A673 (cell line): ENCODE measurements at regions not wholly inside any gene's neighbourhood (a gene's known extent, or its start where the extent isn't known, plus 50 kb on each side); places are given as distances from the start of the nearest gene placed in this dataset.

Experiments
- BruUV-seq: library from RNA; stranded (reverse); fragments of 400-500 nt; replicated peaks from 2 replicates; lab custom pipeline; 2021; lab: Mats Ljungman, UMichigan
- CTCF ChIA-PET: fragments of 300-600 bp; sonication (Branson Sonifier 250); formaldehyde crosslinking; loops from one replicate; lab custom pipeline; 2022; ENCODE audit warnings: antibody characterized with exemption; lab: Charles Lee
- POLR2A ChIA-PET: fragments of 300-600 bp; sonication (Branson Sonifier 250); formaldehyde crosslinking; loops from one replicate; lab custom pipeline; 2022; ENCODE audit warnings: antibody characterized with exemption; ENCODE audit not compliant: low non-redundant PET; lab: Charles Lee
- DNase-seq: peaks from one replicate; pipeline ENCODE4 v3.0.0-alpha.2; 2015; ENCODE audit warnings: low spot score
- H3K27ac ChIP-seq: fragments of 200-600 bp; sonication (generic); 2 replicates; pipeline ENCODE4 v1.5.1; 2016; ENCODE audit warnings: mixed run types, low read depth, mild to moderate bottlenecking, mixed read lengths, antibody characterized with exemption, low read length; ENCODE audit not compliant: poor library complexity, severe bottlenecking
- H3K27me3 ChIP-seq: fragments of 200-600 bp; sonication (generic); replicated peaks from 2 replicates; pipeline ENCODE4 v1.6.1; 2017; ENCODE audit warnings: mixed run types, low read depth, mild to moderate bottlenecking, mixed read lengths, antibody characterized with exemption, low read length; ENCODE audit not compliant: insufficient read depth, poor library complexity
- H3K36me3 ChIP-seq: fragments of 200-600 bp; sonication (generic); 2 replicates; pipeline ENCODE4 v1.6.1; 2016; ENCODE audit warnings: mixed run types, mild to moderate bottlenecking, mixed read lengths, antibody characterized with exemption, low read length; ENCODE audit not compliant: insufficient read depth, poor library complexity, severe bottlenecking
- H3K4me1 ChIP-seq: fragments of 200-600 bp; sonication (generic); 2 replicates; pipeline ENCODE4 v1.6.1; 2017; ENCODE audit warnings: mixed run types, mild to moderate bottlenecking, mixed read lengths, antibody characterized with exemption, low read length; ENCODE audit not compliant: insufficient read depth, poor library complexity, severe bottlenecking
- H3K4me3 ChIP-seq: fragments of 200-600 bp; sonication (generic); 2 replicates; pipeline ENCODE4 v1.5.1; 2016; ENCODE audit warnings: low read depth, mixed run types, mild to moderate bottlenecking, mixed read lengths, low read length; ENCODE audit not compliant: poor library complexity, severe bottlenecking
- H3K9me3 ChIP-seq: fragments of 200-600 bp; sonication (generic); 2 replicates; pipeline ENCODE4 v1.6.1; 2016; ENCODE audit warnings: mixed run types, low read depth, mild to moderate bottlenecking, mixed read lengths, antibody characterized with exemption, low read length; ENCODE audit not compliant: poor library complexity, severe bottlenecking
- EZH2 ChIP-seq: fragments of 200-600 bp; sonication (generic); IDR thresholded peaks from 2 replicates; pipeline ENCODE4 v1.6.1; 2017; ENCODE audit warnings: borderline replicate concordance, low read depth, mild to moderate bottlenecking, mixed read lengths, antibody characterized with exemption, low read length; ENCODE audit not compliant: poor library complexity, severe bottlenecking
- intact Hi-C: fragments of 100-400 bp; cut with micrococcal nuclease; formaldehyde crosslinking; loops from one replicate; pipeline ENCODE4 v1.10.0; 2022; ENCODE audit not compliant: unreplicated experiment
- TF ChIP-seq, protein P1 (sequence below): fragments of 300-800, 200-600 bp; sonication (generic); conservative IDR thresholded peaks from 2 replicates; pipeline ENCODE4 v1.5.1; 2017; ENCODE audit warnings: low read depth, mild to moderate bottlenecking, antibody characterized with exemption, low read length, moderate library complexity, mixed read lengths

DNA sequence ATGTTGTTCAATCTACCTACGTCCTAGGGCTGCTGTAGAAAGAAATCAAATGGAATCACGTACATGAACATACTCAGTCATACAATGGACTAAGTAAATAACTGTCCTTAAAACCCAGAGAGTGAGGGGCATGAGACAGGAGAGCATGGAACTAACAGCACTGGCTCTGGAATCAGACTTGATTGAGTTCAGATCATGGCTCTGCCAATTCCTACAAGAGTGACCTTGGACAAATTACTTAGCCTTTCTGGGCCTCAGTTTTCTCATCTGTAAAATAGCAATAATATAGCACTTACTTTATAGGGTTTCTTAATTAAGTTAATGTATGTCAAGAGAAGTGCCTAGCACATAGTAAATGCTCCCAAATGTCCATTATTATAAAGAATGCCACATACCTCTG lies 106.8 kb downstream of the HNRNPLL start:
- H3K27ac ChIP-seq: no peak overlapping the region
- BruUV-seq: no TSS peak
- intact Hi-C loops: no loop called here
- no peaks in the 10 kb centered on the region for H3K9me3 ChIP-seq
- H3K36me3 ChIP-seq: no peaks in the 10 kb centered on the region
- DNase-seq: no peak
- H3K4me1 ChIP-seq: peaks cover 7% of the 10 kb centered on the region
- POLR2A ChIA-PET: no interaction called here
- no peak for TF ChIP-seq EZH2
- TF ChIP-seq, protein P1, sequence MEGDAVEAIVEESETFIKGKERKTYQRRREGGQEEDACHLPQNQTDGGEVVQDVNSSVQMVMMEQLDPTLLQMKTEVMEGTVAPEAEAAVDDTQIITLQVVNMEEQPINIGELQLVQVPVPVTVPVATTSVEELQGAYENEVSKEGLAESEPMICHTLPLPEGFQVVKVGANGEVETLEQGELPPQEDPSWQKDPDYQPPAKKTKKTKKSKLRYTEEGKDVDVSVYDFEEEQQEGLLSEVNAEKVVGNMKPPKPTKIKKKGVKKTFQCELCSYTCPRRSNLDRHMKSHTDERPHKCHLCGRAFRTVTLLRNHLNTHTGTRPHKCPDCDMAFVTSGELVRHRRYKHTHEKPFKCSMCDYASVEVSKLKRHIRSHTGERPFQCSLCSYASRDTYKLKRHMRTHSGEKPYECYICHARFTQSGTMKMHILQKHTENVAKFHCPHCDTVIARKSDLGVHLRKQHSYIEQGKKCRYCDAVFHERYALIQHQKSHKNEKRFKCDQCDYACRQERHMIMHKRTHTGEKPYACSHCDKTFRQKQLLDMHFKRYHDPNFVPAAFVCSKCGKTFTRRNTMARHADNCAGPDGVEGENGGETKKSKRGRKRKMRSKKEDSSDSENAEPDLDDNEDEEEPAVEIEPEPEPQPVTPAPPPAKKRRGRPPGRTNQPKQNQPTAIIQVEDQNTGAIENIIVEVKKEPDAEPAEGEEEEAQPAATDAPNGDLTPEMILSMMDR: no peak
- no peak overlapping the region for H3K4me3 ChIP-seq
- H3K27me3 ChIP-seq: no peaks in the 10 kb centered on the region
- CTCF ChIA-PET: no interaction called here

DNA sequence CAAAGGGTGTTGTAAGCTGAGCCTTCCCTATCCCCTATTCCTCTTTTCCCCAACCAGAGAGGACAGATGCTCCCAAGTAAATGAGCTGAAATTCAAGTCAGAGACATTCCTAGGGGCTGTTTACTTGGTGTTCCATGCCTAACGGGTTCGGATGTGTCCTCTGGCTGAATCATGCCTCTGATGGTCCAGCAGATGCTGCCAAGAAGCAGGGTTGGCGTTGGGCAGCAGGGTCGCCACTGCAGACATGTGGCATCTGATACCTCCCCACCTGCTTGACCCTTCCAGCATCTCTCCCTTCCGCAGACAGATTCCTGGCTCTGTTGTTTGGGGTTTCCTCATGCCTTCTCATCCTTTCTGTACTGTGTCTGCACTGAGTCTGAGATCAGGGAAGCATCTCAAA lies 108.3 kb downstream of the HNRNPLL start:
- Histone ChIP-seq H3K27me3 (no peaks in the 10 kb centered on the region), H3K4me1 (peaks cover 7% of the 10 kb centered on the region), H3K27ac (no peak overlapping the region), H3K36me3 (no peaks in the 10 kb centered on the region), H3K9me3 (no peaks in the 10 kb centered on the region), H3K4me3 (no peak overlapping the region)
- no TSS peak for BruUV-seq
- POLR2A ChIA-PET: no interaction called here
- intact Hi-C loops: no loop called here
- TF ChIP-seq, protein P1: no peak
- TF ChIP-seq EZH2: no peak
- DNase-seq: no peak
- CTCF ChIA-PET: no interaction called here

- TF ChIP-seq, protein P1: no peak
- no peak for TF ChIP-seq EZH2
- DNase-seq: no peak
- CTCF ChIA-PET: no interaction called here
- Histone ChIP-seq H3K36me3 (no peaks in the 10 kb centered on the region), H3K9me3 (no peaks in the 10 kb centered on the region), H3K27me3 (no peaks in the 10 kb centered on the region), H3K4me1 (no peaks in the 10 kb centered on the region), H3K4me3 (no peak overlapping the region), H3K27ac (no peak overlapping the region)
- POLR2A ChIA-PET: no interaction called here
- intact Hi-C loops: no loop called here
- BruUV-seq: no TSS peak
These were observed 110.6 kb downstream of the HNRNPLL start for GRCh38 chr2:38492042-38492615.
